MM.1S (cell line): ENCODE measurements at regions not wholly inside any gene's neighbourhood (a gene's known extent, or its start where the extent isn't known, plus 50 kb on each side); places are given as distances from the start of the nearest gene placed in this dataset.

Experiments
- DNase-seq: peaks from one replicate; pipeline ENCODE4 v3.0.0-alpha.2; 2015
- H2AFZ ChIP-seq: fragments of 300-600 bp; sonication (generic); 2 replicates; pipeline ENCODE4 v1.6.0; 2016; ENCODE audit warnings: antibody characterized with exemption, low read length
- H3F3A ChIP-seq: fragments of 300-600 bp; sonication (generic); 2 replicates; pipeline ENCODE4 v1.6.1; 2016; ENCODE audit warnings: mild to moderate bottlenecking, antibody characterized with exemption, low read length, moderate library complexity, mixed read lengths; ENCODE audit not compliant: insufficient read depth
- H3K27ac ChIP-seq: fragments of 300-600 bp; sonication (generic); 2 replicates; pipeline ENCODE4 v1.5.1; 2016; ENCODE audit warnings: mild to moderate bottlenecking, low read length
- H3K27me3 ChIP-seq: fragments of 300-600 bp; sonication (generic); replicated peaks from 2 replicates; pipeline ENCODE4 v1.6.0; 2016; ENCODE audit warnings: low read length; ENCODE audit not compliant: insufficient read depth
- H3K36me3 ChIP-seq: fragments of 300-600 bp; sonication (generic); replicated peaks from 2 replicates; pipeline ENCODE4 v1.6.1; 2016; ENCODE audit warnings: mild to moderate bottlenecking, low read length, mixed read lengths; ENCODE audit not compliant: insufficient read depth
- H3K4me1 ChIP-seq: fragments of 300-600 bp; sonication (generic); 2 replicates; pipeline ENCODE4 v1.6.1; 2016; ENCODE audit warnings: low read length, mixed read lengths
- H3K4me2 ChIP-seq: fragments of 300-600 bp; sonication (generic); 2 replicates; pipeline ENCODE4 v1.6.0; 2016; ENCODE audit warnings: low read depth, low read length
- H3K4me3 ChIP-seq: fragments of 300-600 bp; sonication (generic); 2 replicates; pipeline ENCODE4 v1.5.1; 2016; ENCODE audit warnings: low read length, mixed read lengths
- H3K79me2 ChIP-seq: fragments of 300-600 bp; sonication (generic); 2 replicates; pipeline ENCODE4 v1.6.1; 2016; ENCODE audit warnings: mixed run types, low read length, mixed read lengths
- H3K9ac ChIP-seq: fragments of 300-600 bp; sonication (generic); 2 replicates; pipeline ENCODE4 v1.6.1; 2016; ENCODE audit warnings: low read length, mixed read lengths
- H3K9me2 ChIP-seq: fragments of 300-600 bp; sonication (generic); replicated peaks from 2 replicates; pipeline ENCODE4 v1.6.1; 2016; ENCODE audit warnings: mild to moderate bottlenecking, low read length, mixed read lengths; ENCODE audit not compliant: insufficient read depth
- H3K9me3 ChIP-seq: fragments of 300-600 bp; sonication (generic); replicated peaks from 2 replicates; pipeline ENCODE4 v1.6.1; 2016; ENCODE audit warnings: mild to moderate bottlenecking, low read length, mixed read lengths; ENCODE audit not compliant: insufficient read depth
- H4K20me1 ChIP-seq: fragments of 300-600 bp; sonication (generic); 2 replicates; pipeline ENCODE4 v1.6.1; 2016; ENCODE audit warnings: mild to moderate bottlenecking, low read length, moderate library complexity, mixed read lengths; ENCODE audit not compliant: insufficient read depth
- CTCF ChIP-seq: fragments of 300-600 bp; sonication (generic); IDR thresholded peaks from 2 replicates; pipeline ENCODE4 v1.5.1; 2016; ENCODE audit warnings: antibody characterized with exemption, low read length, mixed read lengths
- EZH2 ChIP-seq: fragments of 300-600 bp; sonication (generic); optimal IDR thresholded peaks from 2 replicates; pipeline ENCODE3; 2017; ENCODE audit warnings: low read depth, mild to moderate bottlenecking, antibody characterized with exemption, low read length, mixed read lengths
- EZH2phosphoT487 ChIP-seq: fragments of 300-600 bp; sonication (generic); IDR thresholded peaks from 2 replicates; pipeline ENCODE4 v1.6.1; 2018; ENCODE audit warnings: antibody characterized with exemption, low read length

- no peaks in the 10 kb centered on the region for H3K9me2 ChIP-seq
- no peaks in the 10 kb centered on the region for H4K20me1 ChIP-seq
- no peak for TF ChIP-seq CTCF
- no peak for TF ChIP-seq EZH2
- TF ChIP-seq EZH2phosphoT487 = no peak
- no peak overlapping the region for H2AFZ ChIP-seq
- no peak overlapping the region for H3K27ac ChIP-seq
- no peaks in the 10 kb centered on the region for H3K79me2 ChIP-seq
- no peak overlapping the region for H3K4me2 ChIP-seq
- H3K27me3 ChIP-seq = no peaks in the 10 kb centered on the region
- H3K36me3 ChIP-seq = no peaks in the 10 kb centered on the region
- no peaks in the 10 kb centered on the region for H3F3A ChIP-seq
- no peak for DNase-seq
- H3K4me3 ChIP-seq = no peak overlapping the region
- H3K4me1 ChIP-seq = no peaks in the 10 kb centered on the region
- H3K9ac ChIP-seq = no peak overlapping the region
- no peaks in the 10 kb centered on the region for H3K9me3 ChIP-seq
Observed at GRCh38 chr3:16124636-16125035, 49.8 kb upstream of the GALNT15 start.
